ENCODE measurements at regions not wholly inside any gene's neighbourhood (a gene's known extent, or its start where the extent isn't known, plus 50 kb on each side); places are given as distances from the start of the nearest gene placed in this dataset.
"Not testable (repeated sequence)": the region's sequence is repeated elsewhere in the genome, so short reads cannot be mapped to it uniquely, and the experiment has no call there.

DNA sequence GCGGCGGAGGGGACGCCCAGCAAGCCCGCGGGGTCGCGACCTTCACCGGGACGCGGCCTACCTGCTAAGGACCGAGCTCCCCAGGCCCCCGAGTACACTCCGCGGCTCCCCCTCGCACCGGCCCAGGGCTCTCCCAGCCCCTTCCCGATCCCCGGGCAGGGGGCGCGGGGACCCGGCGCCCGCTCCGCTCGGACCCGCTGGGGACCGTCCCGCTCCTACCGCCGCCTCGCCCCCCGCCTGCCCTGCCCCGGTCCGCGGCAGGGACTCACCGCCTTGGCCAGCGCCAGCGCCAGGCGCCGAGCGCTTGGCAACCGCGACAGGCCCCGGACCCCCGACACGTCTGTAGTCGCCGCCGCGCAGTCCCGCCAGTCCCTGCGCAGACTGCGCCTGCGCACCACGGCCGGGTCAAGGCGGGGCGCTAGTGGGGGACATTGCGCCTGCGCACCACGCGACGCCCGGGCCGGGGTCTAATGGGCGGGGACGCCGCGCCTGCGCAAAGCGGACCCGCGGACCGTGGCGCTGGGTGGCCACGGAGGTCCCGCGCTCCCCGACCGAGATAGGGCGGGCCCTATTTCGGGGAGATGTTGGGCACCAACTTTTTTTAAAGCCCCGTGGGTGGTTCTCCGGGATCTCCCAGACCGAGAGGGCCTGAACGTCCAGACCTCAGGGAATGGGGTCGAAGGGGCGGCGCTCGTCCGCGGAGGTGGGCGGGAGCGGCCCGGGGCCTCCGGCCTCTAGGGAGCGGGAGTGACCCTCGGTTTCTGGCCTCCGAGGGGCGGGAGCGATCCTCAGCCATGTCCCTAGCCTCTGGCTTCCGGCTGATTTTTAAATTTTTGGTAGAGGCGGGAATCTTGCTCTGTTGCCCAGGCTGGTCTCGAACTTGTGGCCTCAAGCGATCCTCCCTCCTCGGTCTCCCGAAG, 81.8 kb upstream of the TNK2 start:
- not testable (repeated sequence) for TF ChIP-seq EZH2 (IDR thresholded peaks at IDR 0.05; ENCODE audit: insufficient read depth, poor library complexity, severe bottlenecking); EZH2phosphoT487 (IDR thresholded peaks at IDR 0.05; ENCODE audit: insufficient read depth, low read depth)
